ENCODE measurements at regions not wholly inside any gene's neighbourhood (a gene's known extent, or its start where the extent isn't known, plus 50 kb on each side); places are given as distances from the start of the nearest gene placed in this dataset.

GRCh38 chr1:67575861-67576260 is 109.1 kb upstream of the GADD45A start:
- no peak for DNase-seq
- TF ChIP-seq EZH2phosphoT487 (IDR thresholded peaks at IDR 0.05; ENCODE audit: low read length) = no peak
- Histone ChIP-seq H3K9me3 (replicated peaks; ENCODE audit: insufficient read depth, low read length) (no peaks in the 10 kb centered on the region), H3K9me2 (replicated peaks; ENCODE audit: insufficient read depth, low read length) (no peaks in the 10 kb centered on the region), H3K27ac (ENCODE audit: low read length) (no peak overlapping the region), H3K4me3 (ENCODE audit: low read length) (no peak overlapping the region), H2AFZ (ENCODE audit: low read length) (no peak overlapping the region), H4K20me1 (ENCODE audit: insufficient read depth, low read length) (no peaks in the 10 kb centered on the region), H3F3A (ENCODE audit: insufficient read depth, low read length) (no peaks in the 10 kb centered on the region), H3K4me1 (ENCODE audit: low read length) (no peaks in the 10 kb centered on the region), H3K27me3 (replicated peaks; ENCODE audit: insufficient read depth, low read length) (no peaks in the 10 kb centered on the region), H3K4me2 (ENCODE audit: low read depth, low read length) (no peak overlapping the region), H3K79me2 (ENCODE audit: low read length) (no peaks in the 10 kb centered on the region), H3K36me3 (replicated peaks; ENCODE audit: insufficient read depth, low read length) (no peaks in the 10 kb centered on the region), H3K9ac (ENCODE audit: low read length) (no peak overlapping the region)

DNA sequence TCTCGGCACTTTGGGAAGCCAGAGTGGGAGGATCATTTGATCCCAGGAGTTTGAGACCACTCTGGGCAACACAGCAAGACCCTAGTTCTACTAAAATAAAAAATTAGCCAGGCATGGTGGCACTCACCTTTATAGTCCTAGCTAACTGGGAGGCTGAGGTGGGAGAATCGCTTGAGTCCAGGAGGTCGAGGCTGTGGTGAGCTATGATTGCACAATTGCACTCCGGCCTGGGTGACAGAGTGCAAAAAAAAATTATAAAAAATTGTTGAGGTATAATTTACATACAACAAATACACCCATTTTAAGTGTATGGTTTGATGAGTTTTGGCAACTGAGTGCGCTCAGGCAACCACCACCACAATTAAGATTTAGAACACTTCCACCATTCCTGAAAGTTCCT is 108.5 kb upstream of the GADD45A start:
- no peaks in the 10 kb centered on the region for H3K9me2 ChIP-seq (replicated peaks; ENCODE audit: insufficient read depth, low read length)
- no peaks in the 10 kb centered on the region for H3K79me2 ChIP-seq (ENCODE audit: low read length)
- no peak for DNase-seq
- no peaks in the 10 kb centered on the region for H3K9me3 ChIP-seq (replicated peaks; ENCODE audit: insufficient read depth, low read length)
- H3K4me3 ChIP-seq (ENCODE audit: low read length) = no peak overlapping the region
- H3K36me3 ChIP-seq (replicated peaks; ENCODE audit: insufficient read depth, low read length) = no peaks in the 10 kb centered on the region
- H3K4me2 ChIP-seq (ENCODE audit: low read depth, low read length) = no peak overlapping the region
- no peaks in the 10 kb centered on the region for H3K4me1 ChIP-seq (ENCODE audit: low read length)
- no peaks in the 10 kb centered on the region for H4K20me1 ChIP-seq (ENCODE audit: insufficient read depth, low read length)
- TF ChIP-seq EZH2phosphoT487 (IDR thresholded peaks at IDR 0.05; ENCODE audit: low read length) (no peak), EZH2 (optimal IDR thresholded peaks at IDR 0.05; ENCODE audit: low read depth, low read length) (no peak), CTCF (IDR thresholded peaks at IDR 0.05; ENCODE audit: low read length) (no peak)
- no peak overlapping the region for H3K27ac ChIP-seq (ENCODE audit: low read length)
- H3F3A ChIP-seq (ENCODE audit: insufficient read depth, low read length) = no peaks in the 10 kb centered on the region
- no peak overlapping the region for H3K9ac ChIP-seq (ENCODE audit: low read length)
- H2AFZ ChIP-seq (ENCODE audit: low read length) = no peak overlapping the region
- H3K27me3 ChIP-seq (replicated peaks; ENCODE audit: insufficient read depth, low read length) = no peaks in the 10 kb centered on the region

DNA sequence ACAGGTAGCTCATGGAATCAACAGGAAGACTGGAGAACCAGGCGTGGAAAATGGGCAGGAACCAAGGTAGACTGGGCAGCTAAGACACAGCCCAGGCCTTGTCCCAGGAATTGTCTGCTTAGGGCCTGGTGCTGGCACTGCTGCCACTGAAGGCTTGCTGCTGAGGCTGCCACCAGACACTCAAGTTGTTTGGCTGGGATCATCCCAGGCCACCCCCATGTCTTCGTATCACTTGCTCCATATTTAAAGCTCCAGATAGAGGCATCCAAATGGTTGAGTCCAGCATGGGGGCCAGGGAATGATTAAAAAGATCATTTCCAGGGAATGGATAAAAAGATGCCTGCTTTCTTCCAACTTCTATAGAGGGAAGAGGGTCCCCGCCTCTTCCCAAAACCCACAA is 107.4 kb upstream of the GADD45A start:
- TF ChIP-seq CTCF (IDR thresholded peaks at IDR 0.05; ENCODE audit: low read length) (no peak), EZH2 (optimal IDR thresholded peaks at IDR 0.05; ENCODE audit: low read depth, low read length) (no peak), EZH2phosphoT487 (IDR thresholded peaks at IDR 0.05; ENCODE audit: low read length) (no peak)
- H3K4me3 ChIP-seq (ENCODE audit: low read length) = no peak overlapping the region
- H2AFZ ChIP-seq (ENCODE audit: low read length) = no peak overlapping the region
- H3K9ac ChIP-seq (ENCODE audit: low read length) = no peak overlapping the region
- no peak overlapping the region for H3K4me2 ChIP-seq (ENCODE audit: low read depth, low read length)
- H3K27ac ChIP-seq (ENCODE audit: low read length) = no peak overlapping the region
- no peaks in the 10 kb centered on the region for H3K9me3 ChIP-seq (replicated peaks; ENCODE audit: insufficient read depth, low read length)
- no peaks in the 10 kb centered on the region for H3K36me3 ChIP-seq (replicated peaks; ENCODE audit: insufficient read depth, low read length)
- no peaks in the 10 kb centered on the region for H3K9me2 ChIP-seq (replicated peaks; ENCODE audit: insufficient read depth, low read length)
- no peak for DNase-seq
- no peaks in the 10 kb centered on the region for H3F3A ChIP-seq (ENCODE audit: insufficient read depth, low read length)
- no peaks in the 10 kb centered on the region for H3K4me1 ChIP-seq (ENCODE audit: low read length)
- H3K27me3 ChIP-seq (replicated peaks; ENCODE audit: insufficient read depth, low read length) = no peaks in the 10 kb centered on the region
- H4K20me1 ChIP-seq (ENCODE audit: insufficient read depth, low read length) = no peaks in the 10 kb centered on the region
- no peaks in the 10 kb centered on the region for H3K79me2 ChIP-seq (ENCODE audit: low read length)

- Histone ChIP-seq H3K9ac (ENCODE audit: low read length) (no peak overlapping the region), H2AFZ (ENCODE audit: low read length) (no peak overlapping the region), H4K20me1 (ENCODE audit: insufficient read depth, low read length) (no peaks in the 10 kb centered on the region), H3F3A (ENCODE audit: insufficient read depth, low read length) (no peaks in the 10 kb centered on the region), H3K9me2 (replicated peaks; ENCODE audit: insufficient read depth, low read length) (no peaks in the 10 kb centered on the region), H3K27me3 (replicated peaks; ENCODE audit: insufficient read depth, low read length) (no peaks in the 10 kb centered on the region), H3K36me3 (replicated peaks; ENCODE audit: insufficient read depth, low read length) (no peaks in the 10 kb centered on the region), H3K79me2 (ENCODE audit: low read length) (no peaks in the 10 kb centered on the region), H3K9me3 (replicated peaks; ENCODE audit: insufficient read depth, low read length) (no peaks in the 10 kb centered on the region), H3K4me3 (ENCODE audit: low read length) (no peak overlapping the region), H3K4me2 (ENCODE audit: low read depth, low read length) (no peak overlapping the region), H3K27ac (ENCODE audit: low read length) (no peak overlapping the region), H3K4me1 (ENCODE audit: low read length) (no peaks in the 10 kb centered on the region)
- TF ChIP-seq EZH2 (optimal IDR thresholded peaks at IDR 0.05; ENCODE audit: low read depth, low read length) (no peak), EZH2phosphoT487 (IDR thresholded peaks at IDR 0.05; ENCODE audit: low read length) (no peak), CTCF (IDR thresholded peaks at IDR 0.05; ENCODE audit: low read length) (no peak)
- no peak for DNase-seq
Observed at GRCh38 chr1:67578397-67579020, 106.5 kb upstream of the GADD45A start.

Measured in MM.1S (cell line).